ENCODE measurements at regions not wholly inside any gene's neighbourhood (a gene's known extent, or its start where the extent isn't known, plus 50 kb on each side); places are given as distances from the start of the nearest gene placed in this dataset.
"Not testable (repeated sequence)": the region's sequence is repeated elsewhere in the genome, so short reads cannot be mapped to it uniquely, and the experiment has no call there.

GRCh38 chr7:109836016-109836415, 1254.9 kb upstream of the LRRN3 start:
- no peak for DNase-seq

- no peak for DNase-seq
Measured at GRCh38 chr7:109842386-109842785, 1248.5 kb upstream of the LRRN3 start.

- no peak for DNase-seq
Measured at GRCh38 chr7:109844362-109844761, 1246.6 kb upstream of the LRRN3 start.

GRCh38 chr7:109864230-109864629, 1226.7 kb upstream of the LRRN3 start:
- no peak for DNase-seq

GRCh38 chr7:109868215-109868860, 1222.6 kb upstream of the LRRN3 start:
- DNase-seq = no peak

- DNase-seq = no peak
Measured at GRCh38 chr7:109873296-109873695, 1217.6 kb upstream of the LRRN3 start.

- DNase-seq = no peak
Measured at GRCh38 chr7:109879287-109879828, 1211.6 kb upstream of the LRRN3 start.

GRCh38 chr7:109890622-109891021, 1200.3 kb upstream of the LRRN3 start:
- DNase-seq = no peak

- DNase-seq = no peak
Measured at GRCh38 chr7:109893231-109893630, 1197.7 kb upstream of the LRRN3 start.

- no peak for DNase-seq
Measured at GRCh38 chr7:109895536-109895935, 1195.4 kb upstream of the LRRN3 start.

- no peak for DNase-seq
Measured at GRCh38 chr7:109901926-109902325, 1189.0 kb upstream of the LRRN3 start.

GRCh38 chr7:109905368-109906065, 1185.4 kb upstream of the LRRN3 start:
- DNase-seq = not testable (repeated sequence)

- DNase-seq = no peak
Measured at GRCh38 chr7:109915670-109916069, 1175.3 kb upstream of the LRRN3 start.

GRCh38 chr7:109926738-109927137, 1164.2 kb upstream of the LRRN3 start:
- no peak for DNase-seq

GRCh38 chr7:109930049-109930448, 1160.9 kb upstream of the LRRN3 start:
- no peak for DNase-seq

- no peak for DNase-seq
Measured at GRCh38 chr7:109939207-109939606, 1151.7 kb upstream of the LRRN3 start.

GRCh38 chr7:109945820-109946518, 1145.0 kb upstream of the LRRN3 start:
- DNase-seq = no peak

- DNase-seq = no peak
Measured at GRCh38 chr7:109950256-109950655, 1140.7 kb upstream of the LRRN3 start.

GRCh38 chr7:109950821-109951564, 1139.9 kb upstream of the LRRN3 start:
- no peak for DNase-seq

- no peak for DNase-seq
Measured at GRCh38 chr7:109951565-109951928, 1139.4 kb upstream of the LRRN3 start.

- DNase-seq = no peak
Measured at GRCh38 chr7:109955986-109956385, 1134.9 kb upstream of the LRRN3 start.

- DNase-seq = no peak
Measured at GRCh38 chr7:109956916-109957315, 1134.0 kb upstream of the LRRN3 start.

- no peak for DNase-seq
Measured at GRCh38 chr7:109963741-109964140, 1127.2 kb upstream of the LRRN3 start.
